Peyer's patch (tissue), 4 donors: ENCODE measurements at regions not wholly inside any gene's neighbourhood (a gene's known extent, or its start where the extent isn't known, plus 50 kb on each side); places are given as distances from the start of the nearest gene placed in this dataset.
A peak's percentile ranks its signal among the peaks of the same experiment; 100 is the strongest.

Experiments
- DNase-seq, 3 donors: peaks; one replicate each; pipeline ENCODE4 v3.0.0-alpha.2; 2017 to 2019
- H3K27ac ChIP-seq, 4 donors: fragments of 200-600 bp; sonication (generic); one replicate each; pipeline ENCODE4 v1.5.1; 2016 to 2019
- H3K27me3 ChIP-seq, 2 donors: fragments of 200-600 bp; sonication (generic); one replicate each; pipeline ENCODE4 v1.5.1; 2019
- H3K36me3 ChIP-seq, 3 donors: fragments of 200-600 bp; sonication (generic); one replicate each; pipeline ENCODE4 v1.5.1; 2016 to 2019
- H3K4me1 ChIP-seq, 4 donors: fragments of 200-600 bp; sonication (generic); one replicate each; pipeline ENCODE4 v1.5.1; 2016 to 2019
- H3K4me3 ChIP-seq, 4 donors: fragments of 200-600 bp; sonication (generic); 1 replicate in 3 of 4; 2 replicates in 1 of 4; pipeline ENCODE4 v1.5.1; 2016 to 2019; ENCODE audit warnings: mild to moderate bottlenecking in 1 of 4
- H3K9me3 ChIP-seq, 4 donors: fragments of 200-600 bp; sonication (generic); one replicate each; pipeline ENCODE4 v1.5.1; 2016 to 2019; ENCODE audit warnings: mild to moderate bottlenecking in 1 of 4
- POLR2A ChIP-seq, 2 donors: fragments of 450-650 bp; IDR thresholded peaks; one replicate each; pipeline ENCODE4 v1.5.1; 2017; ENCODE audit warnings: antibody characterized with exemption in 2 of 2, mild to moderate bottlenecking in 2 of 2, moderate library complexity in 2 of 2
- TF ChIP-seq, protein P1 (sequence below), 6 experiments: fragments of 450-650 bp in 4 of 6; fragments of 200-600 bp in 2 of 6; sonication (generic) in 1 of 6; IDR thresholded peaks; one replicate each; pipeline ENCODE4 v1.5.1; 2017 to 2019; ENCODE audit warnings: antibody characterized with exemption in 6 of 6, mild to moderate bottlenecking in 3 of 6, moderate library complexity in 1 of 6

DNA sequence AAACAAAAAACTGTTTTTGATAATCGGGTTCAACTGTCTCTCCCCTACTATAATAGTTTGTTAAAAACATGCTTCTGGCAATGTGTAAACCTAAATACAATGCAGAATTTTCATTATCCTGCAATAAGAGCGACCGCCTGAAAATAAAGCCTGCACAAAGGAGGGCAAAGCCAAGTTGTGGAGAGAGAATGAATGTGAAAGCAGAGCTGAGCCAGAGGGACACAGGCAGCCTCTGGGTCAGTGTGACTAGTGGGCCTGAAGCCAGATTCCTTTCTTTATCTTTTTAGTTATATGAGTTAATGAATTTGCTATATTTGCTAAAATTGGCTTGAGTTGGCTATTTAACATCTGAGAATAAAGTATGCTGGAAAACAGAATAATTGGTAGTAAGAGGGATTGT lies 615.2 kb downstream of the PLA2G4A start:
- no peak for TF ChIP-seq POLR2A (IDR thresholded peaks at IDR 0.05)
- TF ChIP-seq, protein P1, sequence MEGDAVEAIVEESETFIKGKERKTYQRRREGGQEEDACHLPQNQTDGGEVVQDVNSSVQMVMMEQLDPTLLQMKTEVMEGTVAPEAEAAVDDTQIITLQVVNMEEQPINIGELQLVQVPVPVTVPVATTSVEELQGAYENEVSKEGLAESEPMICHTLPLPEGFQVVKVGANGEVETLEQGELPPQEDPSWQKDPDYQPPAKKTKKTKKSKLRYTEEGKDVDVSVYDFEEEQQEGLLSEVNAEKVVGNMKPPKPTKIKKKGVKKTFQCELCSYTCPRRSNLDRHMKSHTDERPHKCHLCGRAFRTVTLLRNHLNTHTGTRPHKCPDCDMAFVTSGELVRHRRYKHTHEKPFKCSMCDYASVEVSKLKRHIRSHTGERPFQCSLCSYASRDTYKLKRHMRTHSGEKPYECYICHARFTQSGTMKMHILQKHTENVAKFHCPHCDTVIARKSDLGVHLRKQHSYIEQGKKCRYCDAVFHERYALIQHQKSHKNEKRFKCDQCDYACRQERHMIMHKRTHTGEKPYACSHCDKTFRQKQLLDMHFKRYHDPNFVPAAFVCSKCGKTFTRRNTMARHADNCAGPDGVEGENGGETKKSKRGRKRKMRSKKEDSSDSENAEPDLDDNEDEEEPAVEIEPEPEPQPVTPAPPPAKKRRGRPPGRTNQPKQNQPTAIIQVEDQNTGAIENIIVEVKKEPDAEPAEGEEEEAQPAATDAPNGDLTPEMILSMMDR (IDR thresholded peaks at IDR 0.05), result no peak
- H3K9me3 ChIP-seq, result no peaks in the 10 kb centered on the region
- no peaks in the 10 kb centered on the region for H3K36me3 ChIP-seq
- no peaks in the 10 kb centered on the region for H3K4me1 ChIP-seq
- H3K27me3 ChIP-seq, result no peaks in the 10 kb centered on the region
- H3K4me3 ChIP-seq, result no peak overlapping the region
- no peak for DNase-seq
- H3K27ac ChIP-seq, result no peak overlapping the region

DNA sequence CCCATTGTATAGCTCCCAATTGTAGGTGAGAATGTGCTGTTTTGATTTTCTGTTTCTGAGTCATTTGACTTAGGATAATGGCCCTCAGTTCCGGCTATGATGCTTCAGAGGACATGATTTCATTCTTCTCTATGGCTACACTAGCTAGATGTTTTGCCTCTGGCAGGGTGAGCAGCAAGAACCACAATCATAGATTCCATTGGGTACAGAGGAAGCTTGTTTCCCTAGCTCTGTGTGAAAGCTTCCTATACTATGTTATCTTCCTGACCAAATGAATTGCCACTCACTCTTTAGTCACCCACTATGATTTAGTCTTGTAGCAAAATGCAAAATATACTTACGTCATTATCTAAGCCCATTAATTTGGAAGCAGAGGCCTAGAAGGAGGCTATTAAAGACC lies 616.3 kb downstream of the PLA2G4A start:
- Histone ChIP-seq H3K36me3 (no peaks in the 10 kb centered on the region), H3K9me3 (no peaks in the 10 kb centered on the region), H3K27ac (no peak overlapping the region), H3K27me3 (no peaks in the 10 kb centered on the region), H3K4me3 (no peak overlapping the region), H3K4me1 (no peaks in the 10 kb centered on the region)
- DNase-seq, result no peak
- TF ChIP-seq, protein P1 (IDR thresholded peaks at IDR 0.05), result no peak
- no peak for TF ChIP-seq POLR2A (IDR thresholded peaks at IDR 0.05)

DNA sequence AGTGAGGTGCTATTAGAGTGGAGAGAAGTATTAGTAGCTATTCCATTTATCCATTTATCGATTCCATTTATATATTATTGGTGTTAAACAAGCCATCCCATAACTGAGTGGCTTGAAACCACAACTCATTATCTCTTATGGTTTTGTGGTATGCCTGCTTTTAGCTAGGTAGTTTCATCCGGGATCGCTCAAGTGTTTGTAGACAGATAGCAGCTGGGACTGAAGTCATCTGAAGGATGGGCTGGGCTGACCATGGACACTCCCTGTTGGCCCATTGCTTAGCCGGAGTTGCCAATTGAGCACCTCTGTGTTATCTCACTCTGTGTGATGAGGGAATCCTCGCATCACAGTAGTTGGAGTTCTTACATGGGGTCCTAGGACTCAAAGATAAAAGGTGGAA lies 622.5 kb downstream of the PLA2G4A start:
- DNase-seq, result peak in 1 of 3 donors; percentile 44
- H3K27ac ChIP-seq, result peak overlapping the region in 1 of 4 donors; percentile 1
- TF ChIP-seq, protein P1 (IDR thresholded peaks at IDR 0.05), result no peak
- no peak for TF ChIP-seq POLR2A (IDR thresholded peaks at IDR 0.05)

DNA sequence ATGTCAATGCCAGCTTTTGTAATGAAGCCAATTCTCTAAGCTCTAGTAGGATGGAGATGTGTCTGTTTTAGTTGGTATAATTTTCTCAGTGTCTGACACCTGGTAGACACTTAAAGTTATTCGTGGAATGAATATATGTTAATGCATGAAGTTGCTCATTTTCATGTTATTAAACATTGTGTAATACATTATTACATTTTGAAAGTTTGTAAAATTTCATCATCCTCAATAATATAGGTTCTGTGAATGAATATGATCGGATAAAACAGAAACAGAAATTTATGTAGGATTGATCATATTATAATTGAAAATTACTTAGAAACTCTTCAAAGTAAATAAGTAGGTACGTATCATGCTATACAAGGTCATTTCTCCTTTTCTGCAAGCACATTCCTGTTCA lies 625.3 kb downstream of the PLA2G4A start:
- no peak for DNase-seq
- H3K4me1 ChIP-seq, result no peaks in the 10 kb centered on the region
- H3K9me3 ChIP-seq, result no peaks in the 10 kb centered on the region
- H3K27me3 ChIP-seq, result no peaks in the 10 kb centered on the region
- no peak for TF ChIP-seq POLR2A (IDR thresholded peaks at IDR 0.05)
- TF ChIP-seq, protein P1 (IDR thresholded peaks at IDR 0.05), result no peak
- no peaks in the 10 kb centered on the region for H3K36me3 ChIP-seq
- H3K4me3 ChIP-seq, result no peak overlapping the region
- no peak overlapping the region for H3K27ac ChIP-seq

More for the DNA sequence above, 622.5 kb downstream of the PLA2G4A start:
- Histone ChIP-seq H3K4me3 (no peak overlapping the region), H3K36me3 (no peaks in the 10 kb centered on the region), H3K27me3 (no peaks in the 10 kb centered on the region), H3K4me1 (no peaks in the 10 kb centered on the region), H3K9me3 (no peaks in the 10 kb centered on the region)

DNA sequence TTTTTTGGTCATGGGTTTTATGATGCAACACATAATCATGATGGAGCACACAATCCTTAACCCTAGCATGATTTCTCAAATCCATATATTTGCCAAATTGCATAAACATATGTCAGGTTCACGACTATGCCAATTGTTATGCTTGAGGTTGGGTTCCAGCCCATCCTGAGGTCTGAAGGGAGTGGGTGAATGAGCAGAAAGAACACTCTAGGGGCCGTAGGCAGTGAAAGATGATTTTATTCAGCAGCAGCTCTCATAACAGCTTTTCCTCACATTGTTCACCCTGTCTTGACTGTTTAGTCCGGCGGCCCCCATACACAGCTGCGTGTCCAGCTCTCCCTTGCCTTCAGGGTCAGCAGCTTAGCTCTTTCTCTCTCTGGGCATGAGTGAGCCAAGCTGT lies 627.7 kb downstream of the PLA2G4A start:
- Histone ChIP-seq H3K4me3 (no peak overlapping the region), H3K9me3 (no peaks in the 10 kb centered on the region), H3K27me3 (no peaks in the 10 kb centered on the region), H3K4me1 (no peaks in the 10 kb centered on the region), H3K27ac (no peak overlapping the region), H3K36me3 (no peaks in the 10 kb centered on the region)
- DNase-seq, result no peak
- TF ChIP-seq, protein P1 (IDR thresholded peaks at IDR 0.05), result no peak
- TF ChIP-seq POLR2A (IDR thresholded peaks at IDR 0.05), result no peak

DNA sequence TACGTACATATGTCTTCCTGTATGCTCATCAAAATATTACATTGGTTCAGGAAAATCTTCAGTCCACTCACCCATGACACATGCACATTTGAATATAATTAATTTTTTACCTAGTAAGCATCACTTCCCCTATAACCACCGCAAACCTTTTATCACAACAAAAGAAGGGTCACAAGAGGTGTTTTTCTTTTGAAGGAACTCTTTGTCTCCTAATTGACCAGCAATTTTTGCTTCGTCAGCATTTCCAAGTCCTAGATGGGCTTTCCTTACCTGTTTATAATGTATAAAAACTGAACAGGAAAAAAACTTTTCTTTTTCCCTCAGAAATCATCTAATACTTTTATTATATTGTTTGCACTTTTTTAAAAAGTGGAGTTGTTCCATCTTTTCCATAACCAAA lies 631.3 kb downstream of the PLA2G4A start:
- TF ChIP-seq, protein P1 (IDR thresholded peaks at IDR 0.05), result no peak
- no peak for TF ChIP-seq POLR2A (IDR thresholded peaks at IDR 0.05)
- Histone ChIP-seq H3K36me3 (no peaks in the 10 kb centered on the region), H3K27me3 (no peaks in the 10 kb centered on the region), H3K27ac (no peak overlapping the region), H3K4me1 (no peaks in the 10 kb centered on the region), H3K4me3 (no peak overlapping the region), H3K9me3 (peaks cover 0 to 10% (median 0%) of the 10 kb centered on the region in 4 donors)
- no peak for DNase-seq
